Mammary epithelial cell (primary cell): ENCODE measurements at regions not wholly inside any gene's neighbourhood (a gene's known extent, or its start where the extent isn't known, plus 50 kb on each side); places are given as distances from the start of the nearest gene placed in this dataset.

ENCODE experiments used
- EZH2 ChIP-seq: IDR thresholded peaks from 2 replicates; pipeline ENCODE4 v1.6.1; 2012; ENCODE audit warnings: low read length, inconsistent platforms, borderline replicate concordance
- TF ChIP-seq, protein P1 (sequence below), 2 donors: IDR thresholded peaks in 1 of 2; conservative IDR thresholded peaks in 1 of 2; 2 replicates each; pipeline ENCODE4 v1.5.1; 2011 to 2012; ENCODE audit warnings: inconsistent platforms in 2 of 2, low read length in 2 of 2, mild to moderate bottlenecking in 2 of 2, control low read depth in 1 of 2, low read depth in 1 of 2; ENCODE audit not compliant: insufficient read depth in 1 of 2; ENCODE audit errors: extremely low read depth in 1 of 2

DNA sequence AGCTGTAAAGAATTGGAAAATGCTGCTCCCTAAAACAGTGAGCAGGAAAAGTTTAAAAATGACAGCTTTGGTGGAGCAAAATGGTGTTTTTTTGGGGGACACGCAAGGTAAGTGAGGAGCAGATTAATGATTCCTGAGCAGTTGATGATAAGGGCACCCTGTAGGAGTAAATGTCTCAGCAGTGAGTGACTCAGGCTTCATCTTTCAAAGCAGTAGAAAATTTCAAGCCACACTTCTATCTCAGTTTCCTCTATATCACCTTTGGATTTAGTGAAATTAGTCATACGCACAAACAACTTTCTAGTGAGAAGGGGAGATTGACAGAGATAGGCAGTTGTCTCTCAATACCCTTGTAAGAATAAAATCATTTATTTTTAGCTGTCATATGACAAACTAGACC is 709.0 kb upstream of the FAM98A start:
- TF ChIP-seq, protein P1, sequence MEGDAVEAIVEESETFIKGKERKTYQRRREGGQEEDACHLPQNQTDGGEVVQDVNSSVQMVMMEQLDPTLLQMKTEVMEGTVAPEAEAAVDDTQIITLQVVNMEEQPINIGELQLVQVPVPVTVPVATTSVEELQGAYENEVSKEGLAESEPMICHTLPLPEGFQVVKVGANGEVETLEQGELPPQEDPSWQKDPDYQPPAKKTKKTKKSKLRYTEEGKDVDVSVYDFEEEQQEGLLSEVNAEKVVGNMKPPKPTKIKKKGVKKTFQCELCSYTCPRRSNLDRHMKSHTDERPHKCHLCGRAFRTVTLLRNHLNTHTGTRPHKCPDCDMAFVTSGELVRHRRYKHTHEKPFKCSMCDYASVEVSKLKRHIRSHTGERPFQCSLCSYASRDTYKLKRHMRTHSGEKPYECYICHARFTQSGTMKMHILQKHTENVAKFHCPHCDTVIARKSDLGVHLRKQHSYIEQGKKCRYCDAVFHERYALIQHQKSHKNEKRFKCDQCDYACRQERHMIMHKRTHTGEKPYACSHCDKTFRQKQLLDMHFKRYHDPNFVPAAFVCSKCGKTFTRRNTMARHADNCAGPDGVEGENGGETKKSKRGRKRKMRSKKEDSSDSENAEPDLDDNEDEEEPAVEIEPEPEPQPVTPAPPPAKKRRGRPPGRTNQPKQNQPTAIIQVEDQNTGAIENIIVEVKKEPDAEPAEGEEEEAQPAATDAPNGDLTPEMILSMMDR (conservative IDR thresholded peaks at IDR 0.05 in 1 of 2, IDR thresholded peaks at IDR 0.05 in 1 of 2; ENCODE audit: extremely low read depth in 1 of 2, insufficient read depth in 1 of 2, low read depth in 1 of 2, low read length in 2 of 2), result no peak
- TF ChIP-seq EZH2, result no peak
